ENCODE measurements at regions not wholly inside any gene's neighbourhood (a gene's known extent, or its start where the extent isn't known, plus 50 kb on each side); places are given as distances from the start of the nearest gene placed in this dataset.

GRCh38 chr6:91137286-91137685, 550.4 kb upstream of the MAP3K7 start:
- no peaks in the 10 kb centered on the region for H4K20me1 ChIP-seq (ENCODE audit: control insufficient read depth, insufficient read depth)
- no TSS peak for BruUV-seq (replicated peaks)
- DNase-seq (ENCODE audit: low read depth, low spot score) (no peak), ATAC-seq (no peak), FAIRE-seq (no peak)
- no peaks in the 10 kb centered on the region for H3K4me1 ChIP-seq (ENCODE audit: control insufficient read depth, insufficient read depth, low read length)
- no peaks in the 10 kb centered on the region for H3K27me3 ChIP-seq (replicated peaks in 1 of 2; ENCODE audit: control insufficient read depth in 2 of 2, insufficient read depth in 2 of 2, low read length in 1 of 2)
- intact Hi-C loops (cut with micrococcal nuclease; ENCODE audit: unreplicated experiment) (no loop called here), in situ Hi-C loops (cut with MboI) (no loop called here)
- H2AFZ ChIP-seq (ENCODE audit: control insufficient read depth, low read depth, low read length) = no peak overlapping the region
- H3K9ac ChIP-seq (ENCODE audit: control insufficient read depth, insufficient read depth, low read length) = no peak overlapping the region
- no peak overlapping the region for H3K27ac ChIP-seq (ENCODE audit: control insufficient read depth, insufficient read depth)
- no peaks in the 10 kb centered on the region for H3K9me3 ChIP-seq (replicated peaks; ENCODE audit: control insufficient read depth, insufficient read depth, low read length)
- POLR2A ChIA-PET = no interaction called here
- CTCF ChIA-PET = interaction anchor here (1.2 kb wide), 1 partner anchor 56 kb away, joined by 3 read pairs; no protein-coding TSS in a partner anchor
- no peak overlapping the region for H3K4me3 ChIP-seq
- 0% methylated on average over 2 of the region's 2 CpGs for WGBS (ENCODE audit: insufficient coverage, insufficient replicate concordance, low lambda C conversion rate, missing lambda C conversion rate)
- no peaks in the 10 kb centered on the region for H3K36me3 ChIP-seq (ENCODE audit: control insufficient read depth in 2 of 2, insufficient read depth in 2 of 2, low read length in 1 of 2)
- no peak for TF ChIP-seq SIX5 (IDR thresholded peaks at IDR 0.05; ENCODE audit: low read depth, low read length, severe bottlenecking)
- TF ChIP-seq RUNX3 (IDR thresholded peaks at IDR 0.05; ENCODE audit: low read length) = no peak
- no peak for TF ChIP-seq CHD4 (IDR thresholded peaks at IDR 0.05)
- no peak for TF ChIP-seq SREBF1 (IDR thresholded peaks at IDR 0.05; ENCODE audit: low read length)
- RAD21 ChIA-PET (ENCODE audit: unreplicated experiment) = interaction anchor here (1.0 kb wide), 1 partner anchor 197 kb away, joined by 3 read pairs; no protein-coding TSS in a partner anchor
- H3K4me2 ChIP-seq (ENCODE audit: control insufficient read depth, insufficient read depth) = no peak overlapping the region
- no peaks in the 10 kb centered on the region for H3K79me2 ChIP-seq (ENCODE audit: control insufficient read depth, insufficient read depth, low read length)
- SMC1A ChIA-PET (ENCODE audit: uncharacterized antibody, unreplicated experiment) = no interaction called here

- POLR2A ChIA-PET = no interaction called here
- Histone ChIP-seq H3K27me3 (replicated peaks in 1 of 2; ENCODE audit: control insufficient read depth in 2 of 2, insufficient read depth in 2 of 2, low read length in 1 of 2) (no peaks in the 10 kb centered on the region), H4K20me1 (ENCODE audit: control insufficient read depth, insufficient read depth) (no peaks in the 10 kb centered on the region), H3K9ac (ENCODE audit: control insufficient read depth, insufficient read depth, low read length) (no peak overlapping the region), H3K27ac (ENCODE audit: control insufficient read depth, insufficient read depth) (no peak overlapping the region), H3K9me3 (replicated peaks; ENCODE audit: control insufficient read depth, insufficient read depth, low read length) (no peaks in the 10 kb centered on the region), H3K4me3 (no peak overlapping the region), H3K36me3 (ENCODE audit: control insufficient read depth in 2 of 2, insufficient read depth in 2 of 2, low read length in 1 of 2) (no peaks in the 10 kb centered on the region), H3K79me2 (ENCODE audit: control insufficient read depth, insufficient read depth, low read length) (no peaks in the 10 kb centered on the region), H2AFZ (ENCODE audit: control insufficient read depth, low read depth, low read length) (no peak overlapping the region), H3K4me2 (ENCODE audit: control insufficient read depth, insufficient read depth) (no peak overlapping the region), H3K4me1 (ENCODE audit: control insufficient read depth, insufficient read depth, low read length) (no peaks in the 10 kb centered on the region)
- in situ Hi-C loops (cut with MboI) (no loop called here), intact Hi-C loops (cut with micrococcal nuclease; ENCODE audit: unreplicated experiment) (no loop called here)
- BruUV-seq (replicated peaks) = no TSS peak
- ATAC-seq (no peak), FAIRE-seq (no peak), DNase-seq (ENCODE audit: low read depth, low spot score) (no peak)
- 0% methylated on average over 2 of the region's 2 CpGs for WGBS (ENCODE audit: insufficient coverage, insufficient replicate concordance, low lambda C conversion rate, missing lambda C conversion rate)
- no peak for TF ChIP-seq IRF5 (IDR thresholded peaks at IDR 0.05; ENCODE audit: borderline replicate concordance)
- SMC1A ChIA-PET (ENCODE audit: uncharacterized antibody, unreplicated experiment) = no interaction called here
- CTCF ChIA-PET = no interaction called here
- RAD21 ChIA-PET (ENCODE audit: unreplicated experiment) = no interaction called here
Observed at GRCh38 chr6:91135406-91136103, 548.7 kb upstream of the MAP3K7 start.

Measured in GM12878 (cell line).